Hematopoietic multipotent progenitor cell (in vitro differentiated cells): ENCODE measurements at regions not wholly inside any gene's neighbourhood (a gene's known extent, or its start where the extent isn't known, plus 50 kb on each side); places are given as distances from the start of the nearest gene placed in this dataset.

Source experiments
- DNase-seq, 3 donors: peaks; one replicate each; pipeline ENCODE4 v3.0.0-alpha.2; 2011 to 2015; ENCODE audit warnings: low read depth in 2 of 3, low spot score in 2 of 3

DNA sequence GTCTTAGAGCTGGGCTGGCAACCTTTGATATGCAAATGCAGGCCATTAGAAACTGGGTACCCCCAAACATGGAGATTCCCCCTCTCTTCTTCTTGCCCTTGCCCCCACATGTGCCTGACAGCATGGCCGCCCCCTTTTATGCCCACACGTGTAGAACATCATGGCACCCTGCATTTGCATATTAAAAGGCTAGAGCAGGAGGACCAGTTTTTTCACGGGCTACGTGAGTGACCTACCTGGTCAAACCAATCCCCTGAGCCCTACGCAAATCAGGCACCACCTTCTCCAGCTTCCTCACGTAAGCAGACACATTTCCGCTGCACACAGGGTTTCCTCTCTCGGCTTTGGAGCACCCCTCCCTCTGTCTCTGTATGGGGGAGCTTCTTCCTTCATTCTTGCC, 110.9 kb upstream of the COPS8 start:
- DNase-seq = no peak

DNA sequence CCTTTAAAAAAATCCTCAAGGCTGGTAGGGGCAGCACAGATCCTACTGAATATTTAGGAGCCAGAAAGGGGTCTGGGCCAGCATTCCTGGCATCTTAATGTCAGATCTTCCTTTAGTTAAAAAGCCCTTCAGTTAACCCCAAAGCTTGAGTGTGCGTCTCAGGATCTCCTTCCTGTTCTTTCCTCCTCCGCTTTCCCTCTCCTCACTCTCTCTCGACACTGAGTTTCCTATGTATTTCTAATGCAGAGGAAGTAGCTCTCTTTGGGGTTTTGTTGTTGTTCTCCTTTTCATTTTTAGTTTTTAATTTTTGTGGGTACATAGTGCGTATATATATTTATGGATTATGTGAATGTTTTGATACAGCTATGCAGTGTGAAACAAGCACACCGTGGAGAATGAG, 109.9 kb upstream of the COPS8 start:
- DNase-seq = no peak

DNA sequence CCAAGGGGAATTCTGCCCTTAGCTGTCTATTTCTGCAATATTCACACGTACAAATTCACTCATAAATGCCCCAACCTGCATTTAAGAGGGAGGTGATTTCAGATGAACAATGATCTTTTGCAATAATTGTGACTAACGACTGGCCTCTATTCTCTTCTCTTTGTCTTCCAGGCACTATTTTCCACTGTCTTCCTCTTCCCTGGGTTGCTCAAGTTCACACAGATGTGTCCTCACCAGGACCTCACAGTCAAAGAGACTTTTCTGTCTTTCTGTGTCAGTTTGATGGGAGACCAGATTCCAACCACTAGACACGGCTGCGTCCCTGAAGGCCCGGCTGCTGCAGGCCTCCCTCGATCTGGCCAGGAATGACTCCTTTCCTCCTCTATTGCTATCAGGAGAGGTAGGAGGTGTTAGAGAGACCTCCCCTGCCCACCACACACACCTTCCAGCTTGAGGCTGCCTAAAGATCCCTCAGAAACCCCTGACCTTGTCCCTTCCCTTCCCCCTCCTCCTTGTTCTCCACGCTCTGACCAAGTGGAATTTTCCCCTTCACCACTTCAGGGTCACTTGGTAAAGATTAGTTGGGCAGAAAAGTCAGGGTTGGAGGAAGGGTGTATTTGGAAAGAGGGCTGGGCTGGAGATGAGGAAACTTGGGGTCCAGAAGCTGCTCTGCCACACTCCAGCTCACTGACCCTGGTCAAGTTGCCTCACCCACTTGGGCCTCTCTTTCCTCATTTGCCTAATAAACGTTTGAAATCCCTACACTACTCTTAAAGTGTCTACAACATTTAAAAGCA, 109.2 kb upstream of the COPS8 start:
- DNase-seq = no peak

DNA sequence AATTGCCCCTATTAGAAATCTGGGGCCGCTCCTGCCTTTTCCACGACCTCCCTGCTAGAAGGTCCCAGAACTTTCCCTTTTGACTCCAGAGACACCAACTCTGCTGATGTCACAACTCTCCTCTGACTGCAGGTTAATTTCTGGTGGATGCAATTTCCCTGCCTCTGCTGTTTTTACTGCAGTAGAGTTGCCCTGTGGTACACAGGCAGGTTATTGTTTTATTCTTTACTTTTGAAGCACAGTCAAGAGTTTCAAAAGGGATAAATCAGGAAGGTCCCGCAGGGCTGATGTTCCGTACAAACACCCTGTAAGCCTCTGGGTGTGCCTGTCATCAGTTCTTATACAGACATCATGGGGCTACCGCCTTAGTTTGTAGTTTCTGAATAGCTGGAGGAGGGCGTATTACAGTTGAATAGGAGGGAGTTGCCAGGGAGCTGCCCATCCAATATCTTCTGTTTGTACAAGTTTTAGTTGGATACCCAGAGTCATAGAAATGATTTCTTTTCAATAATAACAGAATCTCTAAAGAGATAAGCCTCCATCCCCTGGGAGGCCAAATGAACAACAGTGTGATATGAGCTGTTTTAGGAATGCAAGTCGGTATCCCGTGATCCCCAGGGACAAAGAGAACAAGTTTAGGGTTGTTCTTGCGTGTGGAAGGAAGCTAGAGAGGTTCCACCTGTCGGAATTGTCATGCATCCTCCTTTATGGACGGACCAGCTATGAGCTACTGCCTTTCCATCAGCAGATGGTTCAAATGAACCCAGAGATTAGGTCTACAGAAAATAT, 108.4 kb upstream of the COPS8 start:
- no peak for DNase-seq

DNA sequence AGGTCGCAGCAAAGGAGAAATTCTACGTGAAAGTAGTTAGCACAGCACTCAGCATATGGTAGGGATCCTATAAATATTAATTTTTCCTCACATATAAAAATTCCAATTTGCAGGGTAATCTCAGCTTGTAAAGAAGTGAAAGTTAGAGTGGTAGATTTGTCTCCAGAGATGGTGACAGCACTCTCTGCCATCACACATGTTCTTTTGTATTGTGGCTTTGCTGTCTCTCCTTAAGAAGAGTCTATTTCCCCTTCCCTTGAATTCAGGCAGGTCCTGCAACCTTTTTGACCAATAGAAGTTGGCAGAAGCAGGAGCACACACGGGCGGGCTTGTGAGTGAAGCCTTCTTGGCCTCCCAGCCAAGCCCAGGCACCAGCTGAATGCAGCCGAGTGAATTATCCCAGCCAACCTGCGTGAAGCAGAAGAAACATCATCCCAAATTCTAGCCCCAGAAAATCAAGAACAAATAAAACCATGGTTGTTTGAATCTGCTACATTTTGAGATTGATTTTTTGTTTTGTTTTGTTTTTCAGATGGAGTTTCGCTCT, 107.8 kb upstream of the COPS8 start:
- no peak for DNase-seq

DNA sequence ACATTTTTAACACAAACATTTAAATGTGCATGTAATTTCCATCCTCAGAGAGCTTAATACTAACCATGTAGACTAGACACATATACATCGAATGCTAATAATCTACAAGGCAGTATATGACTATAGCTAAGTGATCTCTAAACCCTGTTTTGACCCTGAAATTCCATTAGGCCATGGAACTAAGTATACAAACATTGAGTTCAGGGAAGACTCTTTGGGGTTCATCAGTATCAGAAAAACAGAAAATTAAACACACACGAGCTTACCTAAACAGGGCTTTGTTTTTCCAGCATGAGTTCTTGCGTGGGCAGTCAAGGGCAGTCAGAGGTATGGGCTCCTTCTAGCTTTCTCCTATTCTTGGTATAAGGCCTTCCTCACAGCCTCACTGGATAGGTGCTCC, 106.0 kb upstream of the COPS8 start:
- DNase-seq = no peak

DNA sequence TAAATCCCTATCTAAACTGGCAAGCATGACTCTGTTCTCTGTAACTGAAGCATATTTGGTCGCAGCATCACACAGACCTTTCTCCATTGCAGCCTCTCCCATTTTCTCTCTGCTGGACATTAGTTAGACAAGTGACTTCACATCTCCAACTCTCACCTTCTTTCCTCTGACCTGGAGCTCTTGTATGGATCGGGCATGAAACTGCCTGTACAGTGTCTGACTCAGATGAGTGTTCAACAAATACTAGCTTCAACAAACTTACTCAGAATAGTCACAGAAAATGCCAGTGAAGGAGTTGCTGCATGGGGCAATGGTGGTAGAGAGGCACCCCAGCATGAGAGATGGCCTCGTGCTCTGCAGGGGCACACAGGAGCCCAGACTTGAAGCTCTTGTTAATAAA, 104.7 kb upstream of the COPS8 start:
- no peak for DNase-seq

DNA sequence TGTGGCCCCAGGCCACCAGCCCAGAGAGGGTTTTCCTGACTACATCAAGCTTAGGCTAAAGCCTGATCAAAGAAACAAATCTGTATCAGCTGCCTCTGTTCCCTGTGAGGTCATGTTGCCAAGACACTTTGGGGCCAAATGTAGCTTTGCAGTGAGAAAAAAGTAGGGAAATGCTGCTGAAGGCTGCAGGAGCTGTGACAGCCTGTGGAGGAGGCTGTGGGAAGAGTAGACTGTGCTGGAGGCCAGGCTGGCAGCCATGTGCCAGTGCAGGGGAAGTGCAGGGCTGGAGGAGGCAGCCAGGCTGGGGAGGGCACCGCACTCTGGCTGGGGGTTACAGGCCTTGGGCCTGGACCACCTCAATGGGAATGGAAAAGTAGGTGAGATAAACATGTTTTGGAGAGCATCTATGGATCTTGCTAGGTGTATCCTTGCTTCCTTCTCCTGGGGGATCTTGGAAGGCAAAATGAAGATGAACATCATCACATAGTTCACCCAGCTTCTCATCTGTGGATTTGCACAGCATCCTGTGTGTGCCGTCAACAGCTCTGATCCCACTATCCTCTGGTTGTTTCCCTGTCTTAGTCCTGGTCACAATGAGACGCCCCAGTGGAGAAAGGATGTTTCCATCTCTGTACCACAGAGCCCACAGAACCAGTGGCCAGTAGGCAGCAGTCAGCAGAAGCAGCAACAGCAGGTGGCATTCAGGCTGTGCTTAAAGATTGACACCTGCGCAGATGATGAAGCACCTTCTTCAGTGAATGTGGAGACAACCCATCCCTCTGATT, 103.8 kb upstream of the COPS8 start:
- no peak for DNase-seq

DNA sequence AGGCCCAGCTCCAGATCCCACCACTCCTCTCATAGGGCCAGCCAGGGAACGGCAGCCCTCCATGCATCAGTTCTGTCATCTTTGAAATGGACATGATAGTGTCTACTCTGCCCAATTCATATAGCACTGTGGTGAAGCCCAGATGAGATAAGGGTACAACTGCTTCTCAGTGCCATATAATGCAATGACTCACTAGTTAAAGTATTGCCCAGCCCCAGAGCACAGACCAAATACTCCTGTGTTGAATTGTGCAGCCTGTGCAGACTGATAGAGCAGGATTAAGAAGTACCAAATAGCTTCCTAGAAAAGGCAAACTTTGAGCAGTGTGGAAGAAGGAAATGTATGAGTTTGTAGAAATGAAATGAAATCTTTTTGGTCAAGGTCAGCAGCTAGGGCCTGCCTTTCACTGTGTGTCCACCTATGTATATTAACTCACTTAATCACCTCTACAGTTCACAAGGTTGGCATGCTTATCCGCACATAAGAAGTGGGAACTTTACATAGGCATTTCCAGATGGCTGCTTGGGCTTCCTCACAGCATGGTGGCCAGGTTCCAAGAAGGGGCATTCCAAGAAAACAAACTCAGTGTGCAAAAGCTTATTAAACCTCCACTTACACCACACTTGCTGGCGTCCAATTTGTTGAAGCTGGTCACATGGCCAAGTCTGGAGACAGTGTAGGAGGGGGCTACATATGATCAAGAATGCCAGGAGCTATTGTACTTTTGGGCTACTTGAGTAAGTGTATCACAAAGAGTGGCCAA, 102.8 kb upstream of the COPS8 start:
- DNase-seq = no peak

DNA sequence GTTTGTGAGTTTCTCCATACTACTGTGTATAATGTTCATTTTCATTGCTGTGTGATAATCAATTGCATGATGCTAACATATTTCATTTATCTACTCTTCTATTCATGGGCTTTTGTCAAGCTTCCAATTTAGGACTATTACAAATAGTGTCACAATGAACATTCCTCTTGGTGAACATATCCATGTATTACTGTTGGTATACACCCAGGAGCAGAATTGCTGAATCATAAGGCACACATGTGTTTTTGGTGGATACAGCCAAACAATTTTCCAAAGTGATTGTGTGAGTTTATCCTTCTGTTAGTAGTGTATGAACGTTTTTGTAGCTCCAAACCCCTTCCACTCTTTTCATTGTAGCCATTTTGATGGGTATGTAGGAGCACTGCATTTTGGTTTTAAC, 101.6 kb upstream of the COPS8 start:
- DNase-seq = no peak

DNA sequence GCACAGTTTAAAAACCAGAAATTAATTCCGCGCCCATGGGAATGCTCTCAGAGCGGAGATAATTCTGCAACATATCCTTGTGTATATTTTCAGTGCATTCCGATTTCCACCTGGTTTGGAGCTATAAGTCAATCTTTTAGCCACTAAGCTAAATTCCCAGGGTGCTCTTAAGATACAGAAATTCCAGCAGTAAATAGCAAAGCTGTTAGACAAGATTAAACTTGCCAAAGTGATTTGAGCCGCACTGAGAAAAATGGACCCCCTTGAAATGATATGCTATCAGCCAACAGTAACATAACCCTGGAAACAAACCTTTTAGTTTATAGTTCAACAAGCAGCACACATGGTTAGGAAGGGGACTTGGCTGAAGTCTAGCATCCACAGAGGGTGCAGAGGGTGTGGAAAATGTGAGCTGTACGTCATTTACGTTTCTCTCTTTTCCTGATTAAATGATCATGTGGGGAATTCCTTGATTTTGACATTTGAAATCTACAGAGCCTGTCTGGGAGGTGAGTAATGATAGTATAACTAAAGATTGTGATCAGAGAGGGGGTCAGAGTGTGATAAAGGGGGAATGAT, 99.8 kb upstream of the COPS8 start:
- DNase-seq = no peak

DNA sequence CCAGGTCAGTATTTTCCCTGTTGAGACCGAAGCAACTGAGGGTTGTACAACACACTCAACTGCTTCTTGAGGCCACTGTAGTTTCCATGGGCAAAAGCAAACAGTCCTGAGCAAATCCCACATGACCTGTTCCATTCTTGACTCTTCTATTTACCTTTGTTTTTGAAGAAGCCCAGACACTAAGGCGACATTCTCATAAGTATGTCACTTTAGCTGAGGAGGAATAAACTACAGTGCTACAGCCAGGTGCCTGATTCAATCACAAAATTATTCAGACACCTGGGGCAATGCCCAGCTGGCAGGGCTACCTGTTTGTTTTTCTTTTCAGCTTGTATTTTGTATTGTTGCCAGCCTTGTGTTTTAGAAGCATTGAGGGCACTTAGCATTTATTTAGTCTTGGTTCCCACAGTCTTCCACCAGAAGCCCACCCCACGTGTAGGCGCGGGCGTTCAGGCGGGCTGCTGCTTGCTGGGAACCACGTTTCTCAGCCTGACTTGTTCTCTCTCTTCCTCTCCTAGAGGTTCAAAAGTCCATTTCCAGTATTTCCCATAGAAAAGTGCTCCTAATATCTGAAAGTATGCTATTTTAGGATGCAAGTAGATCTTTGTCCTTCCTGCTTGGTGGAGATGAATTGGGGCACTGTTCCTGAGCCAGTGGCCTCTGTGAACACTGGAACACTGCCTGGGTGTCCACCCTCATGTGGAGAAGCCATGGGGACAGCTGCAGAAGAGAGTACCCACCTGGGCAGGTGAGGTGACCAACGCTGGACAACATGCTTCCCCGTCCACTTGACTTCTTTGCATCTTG, 99.0 kb upstream of the COPS8 start:
- DNase-seq = no peak

DNA sequence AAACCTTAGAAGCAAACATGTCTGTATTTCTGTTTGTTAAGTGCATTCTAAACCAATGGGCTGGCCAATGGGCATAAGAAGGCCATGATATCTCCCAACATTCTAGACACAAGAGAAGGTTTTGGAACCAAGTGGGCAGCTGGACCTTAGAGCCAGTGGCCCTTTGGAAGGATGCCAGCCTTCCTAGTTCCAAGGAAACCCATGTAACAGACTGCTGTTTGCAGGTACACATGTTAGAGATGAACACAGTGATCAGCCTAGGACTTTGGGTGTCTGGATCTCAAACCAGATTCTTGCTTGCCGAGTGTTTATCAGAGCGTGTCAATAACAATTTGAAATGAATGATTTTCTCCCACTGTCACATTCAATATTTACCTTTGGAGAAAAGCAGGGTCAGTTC, 97.5 kb upstream of the COPS8 start:
- DNase-seq = no peak

DNA sequence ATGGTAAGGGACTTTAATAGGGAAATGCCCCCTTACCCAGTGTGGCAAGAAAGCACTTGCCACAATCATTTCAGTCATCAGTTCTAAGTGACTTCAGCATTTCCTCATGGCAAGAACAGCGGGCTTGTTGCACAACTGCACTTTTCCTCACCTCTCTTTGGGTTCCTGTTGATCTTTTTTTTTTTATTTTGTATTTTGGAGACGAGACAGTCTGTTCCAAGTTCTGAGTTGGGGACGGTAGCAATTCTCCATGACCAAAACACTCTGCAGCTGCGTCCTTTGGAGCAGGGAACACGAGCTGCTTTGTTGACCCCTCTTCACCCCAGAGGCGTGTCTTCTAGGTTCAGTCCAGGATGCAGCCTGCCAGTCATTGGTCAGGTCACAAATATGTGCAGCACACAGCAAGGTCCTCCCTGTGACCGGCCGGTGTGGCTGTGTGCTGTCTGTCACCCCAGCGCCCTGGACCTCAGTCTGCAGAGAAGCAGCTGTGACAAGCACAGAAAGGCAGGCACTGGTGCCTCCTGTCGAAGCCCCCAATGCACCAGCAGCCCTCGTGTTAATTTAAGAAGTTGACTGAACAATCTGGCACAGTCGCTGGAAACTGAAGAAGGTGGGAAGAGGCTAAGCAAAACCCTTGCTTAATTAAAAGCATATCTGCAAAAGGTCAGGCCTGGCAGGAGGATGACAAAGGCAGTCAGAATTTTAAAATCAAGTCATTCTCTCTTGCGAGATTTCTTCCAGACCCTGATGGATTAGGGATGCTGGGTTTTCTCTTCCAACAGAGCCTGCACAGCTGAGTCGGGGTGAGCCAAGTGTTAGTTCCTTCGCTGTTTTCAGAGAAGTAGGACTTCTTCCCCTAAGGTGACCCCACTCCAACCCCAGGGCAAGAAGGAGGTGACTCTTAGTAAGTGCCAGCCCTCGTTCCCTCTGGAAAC, 96.7 kb upstream of the COPS8 start:
- DNase-seq = no peak

DNA sequence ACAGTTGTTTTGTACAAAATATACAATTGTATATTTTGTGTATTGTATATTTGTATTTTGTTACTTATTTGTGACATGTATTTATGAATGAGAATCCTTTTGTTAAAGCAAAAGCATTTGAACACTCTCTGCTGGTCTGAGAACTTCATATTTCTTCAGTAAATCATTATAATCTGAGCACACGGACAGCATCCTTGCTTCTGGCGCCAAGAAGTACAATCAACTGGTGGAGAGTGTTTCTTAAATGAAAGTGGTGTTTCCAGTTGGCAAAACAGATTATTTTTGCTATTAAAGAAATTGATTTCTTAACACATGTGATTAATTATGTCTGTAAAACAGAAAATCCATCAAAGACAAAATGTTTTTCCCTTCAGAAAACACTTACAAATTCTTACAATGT, 95.1 kb upstream of the COPS8 start:
- no peak for DNase-seq

DNA sequence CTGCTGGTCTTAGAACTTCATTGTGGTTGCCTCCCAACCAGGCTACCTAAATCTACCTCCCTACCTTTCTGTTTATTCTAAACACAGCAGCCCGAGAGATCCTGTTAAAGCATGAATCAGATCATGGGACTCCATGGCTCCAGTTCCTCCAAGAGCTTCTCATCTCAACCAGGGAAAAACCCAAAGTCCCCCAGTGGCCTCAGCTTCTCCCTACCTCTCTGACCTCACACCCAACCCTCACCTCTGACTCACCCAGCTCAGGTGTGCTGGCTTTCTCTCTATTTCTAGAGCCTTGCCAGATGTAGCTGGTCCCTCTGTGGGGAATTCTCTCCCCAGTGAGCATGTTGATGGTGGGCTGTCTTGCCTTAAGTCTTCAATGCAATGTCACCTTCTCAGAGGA, 93.8 kb upstream of the COPS8 start:
- DNase-seq = no peak

DNA sequence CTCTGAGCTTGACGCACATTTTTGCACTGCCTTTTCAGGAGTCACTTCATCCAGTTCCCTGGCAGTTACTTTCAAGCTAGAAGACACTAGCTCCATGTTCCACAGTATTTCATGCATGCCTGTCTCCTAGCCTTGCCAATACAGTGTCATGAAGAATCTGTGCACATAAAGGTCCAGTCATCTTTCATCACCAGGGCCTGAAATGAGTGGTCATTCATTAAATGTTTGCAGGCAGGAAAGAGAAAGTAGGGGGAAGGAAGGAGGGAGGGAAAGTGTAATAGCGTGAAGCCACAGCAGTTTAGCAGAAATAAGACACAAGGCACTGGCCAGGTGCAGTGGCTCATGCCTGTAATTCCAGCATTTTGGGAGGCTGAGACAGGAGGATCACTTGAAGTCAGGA, 92.4 kb upstream of the COPS8 start:
- DNase-seq = no peak

DNA sequence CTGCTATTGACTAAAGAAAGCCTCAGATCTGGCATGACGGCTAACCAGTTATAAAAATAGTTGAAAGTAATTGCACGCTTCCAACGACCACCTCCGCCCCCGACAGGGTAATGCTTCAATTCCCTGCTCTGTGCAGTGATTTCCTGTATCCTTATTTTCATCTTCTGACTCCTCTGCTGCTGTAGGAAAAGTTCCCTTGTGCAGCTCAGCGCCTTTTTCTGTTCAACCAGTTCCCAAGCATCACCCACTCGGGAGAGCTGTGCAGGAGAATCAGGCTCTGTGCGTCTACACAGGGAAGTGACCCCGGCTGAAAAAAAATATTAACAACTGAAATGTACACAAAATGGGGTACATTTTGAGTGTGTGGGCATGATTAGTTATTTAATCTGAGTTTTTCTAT, 91.3 kb upstream of the COPS8 start:
- DNase-seq = no peak
